ENCODE measurements at regions not wholly inside any gene's neighbourhood (a gene's known extent, or its start where the extent isn't known, plus 50 kb on each side); places are given as distances from the start of the nearest gene placed in this dataset.

GRCh38 chr13:99693351-99693750, 192.1 kb downstream of the TM9SF2 start:
- Histone ChIP-seq H3K27me3 (replicated peaks in 2 of 5; ENCODE audit: control insufficient read depth in 4 of 5, insufficient read depth in 5 of 5, low read length in 4 of 5) (no peaks in the 10 kb centered on the region), H3K36me3 (ENCODE audit: control insufficient read depth in 4 of 4, insufficient read depth in 4 of 4, low read length in 3 of 4) (no peaks in the 10 kb centered on the region), H3K4me1 (ENCODE audit: control extremely low read depth in 1 of 4, control insufficient read depth in 4 of 4, insufficient read depth in 4 of 4, low read length in 3 of 4) (no peaks in the 10 kb centered on the region), H3K27ac (ENCODE audit: insufficient read depth in 1 of 2, low read depth in 1 of 2, low read length in 2 of 2, poor library complexity in 1 of 2, severe bottlenecking in 2 of 2) (no peak overlapping the region), H3K4me3 (ENCODE audit: control insufficient read depth in 1 of 7, extremely low read depth in 1 of 7, insufficient read depth in 4 of 7, low read depth in 2 of 7, low read length in 6 of 7) (no peak overlapping the region), H3K9me3 (ENCODE audit: control extremely low read depth in 1 of 5, control insufficient read depth in 4 of 5, insufficient read depth in 2 of 5, low read depth in 1 of 5, low read length in 4 of 5) (no peaks in the 10 kb centered on the region)
- ChIA-PET POLR2A (no interaction called here), CTCF (interaction anchor here (0.9 kb wide), 1 partner anchor 38 kb away, joined by 3 read pairs; no protein-coding TSS in a partner anchor)
- 93% methylated on average over 2 of the region's 3 CpGs for WGBS (ENCODE audit: insufficient coverage)
- no peak for DNase-seq

- ChIA-PET CTCF (no interaction called here), POLR2A (no interaction called here)
- Histone ChIP-seq H3K27me3 (replicated peaks in 2 of 5; ENCODE audit: control insufficient read depth in 4 of 5, insufficient read depth in 5 of 5, low read length in 4 of 5) (no peaks in the 10 kb centered on the region), H3K36me3 (ENCODE audit: control insufficient read depth in 4 of 4, insufficient read depth in 4 of 4, low read length in 3 of 4) (no peaks in the 10 kb centered on the region), H3K27ac (ENCODE audit: insufficient read depth in 1 of 2, low read depth in 1 of 2, low read length in 2 of 2, poor library complexity in 1 of 2, severe bottlenecking in 2 of 2) (no peak overlapping the region), H3K4me3 (ENCODE audit: control insufficient read depth in 1 of 7, extremely low read depth in 1 of 7, insufficient read depth in 4 of 7, low read depth in 2 of 7, low read length in 6 of 7) (no peak overlapping the region), H3K9me3 (ENCODE audit: control extremely low read depth in 1 of 5, control insufficient read depth in 4 of 5, insufficient read depth in 2 of 5, low read depth in 1 of 5, low read length in 4 of 5) (no peaks in the 10 kb centered on the region), H3K4me1 (ENCODE audit: control extremely low read depth in 1 of 4, control insufficient read depth in 4 of 4, insufficient read depth in 4 of 4, low read length in 3 of 4) (no peaks in the 10 kb centered on the region)
- no peak for DNase-seq
- 100% methylated on average over 1 of the region's 2 CpGs for WGBS (ENCODE audit: insufficient coverage)
Observed at GRCh38 chr13:99692854-99693253, 191.6 kb downstream of the TM9SF2 start.

- Histone ChIP-seq H3K27me3 (replicated peaks in 2 of 5; ENCODE audit: control insufficient read depth in 4 of 5, insufficient read depth in 5 of 5, low read length in 4 of 5) (no peaks in the 10 kb centered on the region), H3K27ac (ENCODE audit: insufficient read depth in 1 of 2, low read depth in 1 of 2, low read length in 2 of 2, poor library complexity in 1 of 2, severe bottlenecking in 2 of 2) (no peak overlapping the region), H3K9me3 (ENCODE audit: control extremely low read depth in 1 of 5, control insufficient read depth in 4 of 5, insufficient read depth in 2 of 5, low read depth in 1 of 5, low read length in 4 of 5) (no peaks in the 10 kb centered on the region), H3K36me3 (ENCODE audit: control insufficient read depth in 4 of 4, insufficient read depth in 4 of 4, low read length in 3 of 4) (no peaks in the 10 kb centered on the region), H3K4me1 (ENCODE audit: control extremely low read depth in 1 of 4, control insufficient read depth in 4 of 4, insufficient read depth in 4 of 4, low read length in 3 of 4) (no peaks in the 10 kb centered on the region), H3K4me3 (ENCODE audit: control insufficient read depth in 1 of 7, extremely low read depth in 1 of 7, insufficient read depth in 4 of 7, low read depth in 2 of 7, low read length in 6 of 7) (no peak overlapping the region)
- ChIA-PET POLR2A (no interaction called here), CTCF (no interaction called here)
- WGBS (ENCODE audit: insufficient coverage), result 85% methylated on average over 6 of the region's 7 CpGs
- no peak for DNase-seq
Observed at GRCh38 chr13:99691552-99691951, 190.3 kb downstream of the TM9SF2 start.

- POLR2A ChIA-PET, result no interaction called here
- Histone ChIP-seq H3K27me3 (replicated peaks in 2 of 5; ENCODE audit: control insufficient read depth in 4 of 5, insufficient read depth in 5 of 5, low read length in 4 of 5) (no peaks in the 10 kb centered on the region), H3K9me3 (ENCODE audit: control extremely low read depth in 1 of 5, control insufficient read depth in 4 of 5, insufficient read depth in 2 of 5, low read depth in 1 of 5, low read length in 4 of 5) (no peaks in the 10 kb centered on the region), H3K27ac (ENCODE audit: insufficient read depth in 1 of 2, low read depth in 1 of 2, low read length in 2 of 2, poor library complexity in 1 of 2, severe bottlenecking in 2 of 2) (no peak overlapping the region), H3K4me3 (ENCODE audit: control insufficient read depth in 1 of 7, extremely low read depth in 1 of 7, insufficient read depth in 4 of 7, low read depth in 2 of 7, low read length in 6 of 7) (no peak overlapping the region), H3K4me1 (ENCODE audit: control extremely low read depth in 1 of 4, control insufficient read depth in 4 of 4, insufficient read depth in 4 of 4, low read length in 3 of 4) (no peaks in the 10 kb centered on the region), H3K36me3 (ENCODE audit: control insufficient read depth in 4 of 4, insufficient read depth in 4 of 4, low read length in 3 of 4) (no peaks in the 10 kb centered on the region)
- CTCF ChIA-PET, result no interaction called here
- DNase-seq, result no peak
- 100% methylated on average over 3 of the region's 9 CpGs for WGBS (ENCODE audit: insufficient coverage)
Observed at GRCh38 chr13:99690426-99691174, 189.3 kb downstream of the TM9SF2 start.

- no peaks in the 10 kb centered on the region for H3K9me3 ChIP-seq (ENCODE audit: control extremely low read depth in 1 of 5, control insufficient read depth in 4 of 5, insufficient read depth in 2 of 5, low read depth in 1 of 5, low read length in 4 of 5)
- H3K4me1 ChIP-seq (ENCODE audit: control extremely low read depth in 1 of 4, control insufficient read depth in 4 of 4, insufficient read depth in 4 of 4, low read length in 3 of 4), result no peaks in the 10 kb centered on the region
- WGBS (ENCODE audit: insufficient coverage), result 97% methylated on average over 5 of the region's 6 CpGs
- no peaks in the 10 kb centered on the region for H3K36me3 ChIP-seq (ENCODE audit: control insufficient read depth in 4 of 4, insufficient read depth in 4 of 4, low read length in 3 of 4)
- ChIA-PET POLR2A (no interaction called here), CTCF (no interaction called here)
- H3K4me3 ChIP-seq (ENCODE audit: control insufficient read depth in 1 of 7, extremely low read depth in 1 of 7, insufficient read depth in 4 of 7, low read depth in 2 of 7, low read length in 6 of 7), result no peak overlapping the region
- no peaks in the 10 kb centered on the region for H3K27me3 ChIP-seq (replicated peaks in 2 of 5; ENCODE audit: control insufficient read depth in 4 of 5, insufficient read depth in 5 of 5, low read length in 4 of 5)
- H3K27ac ChIP-seq (ENCODE audit: insufficient read depth in 1 of 2, low read depth in 1 of 2, low read length in 2 of 2, poor library complexity in 1 of 2, severe bottlenecking in 2 of 2), result no peak overlapping the region
- no peak for DNase-seq
Observed at GRCh38 chr13:99689955-99690354, 188.7 kb downstream of the TM9SF2 start.

- Histone ChIP-seq H3K4me3 (ENCODE audit: control insufficient read depth in 1 of 7, extremely low read depth in 1 of 7, insufficient read depth in 4 of 7, low read depth in 2 of 7, low read length in 6 of 7) (no peak overlapping the region), H3K27me3 (replicated peaks in 2 of 5; ENCODE audit: control insufficient read depth in 4 of 5, insufficient read depth in 5 of 5, low read length in 4 of 5) (no peaks in the 10 kb centered on the region), H3K27ac (ENCODE audit: insufficient read depth in 1 of 2, low read depth in 1 of 2, low read length in 2 of 2, poor library complexity in 1 of 2, severe bottlenecking in 2 of 2) (no peak overlapping the region), H3K36me3 (ENCODE audit: control insufficient read depth in 4 of 4, insufficient read depth in 4 of 4, low read length in 3 of 4) (no peaks in the 10 kb centered on the region), H3K9me3 (ENCODE audit: control extremely low read depth in 1 of 5, control insufficient read depth in 4 of 5, insufficient read depth in 2 of 5, low read depth in 1 of 5, low read length in 4 of 5) (no peaks in the 10 kb centered on the region), H3K4me1 (ENCODE audit: control extremely low read depth in 1 of 4, control insufficient read depth in 4 of 4, insufficient read depth in 4 of 4, low read length in 3 of 4) (no peaks in the 10 kb centered on the region)
- ChIA-PET POLR2A (no interaction called here), CTCF (interaction anchor here (1.0 kb wide), 2 partner anchors 33 to 54 kb away, joined by 3 read pairs; no protein-coding TSS in a partner anchor)
- DNase-seq, result no peak
- WGBS (ENCODE audit: insufficient coverage), result 64% methylated on average over 3 of the region's 4 CpGs
Observed at GRCh38 chr13:99688776-99689175, 187.5 kb downstream of the TM9SF2 start.

GRCh38 chr13:99687723-99688397, 186.6 kb downstream of the TM9SF2 start:
- Histone ChIP-seq H3K9me3 (ENCODE audit: control extremely low read depth in 1 of 5, control insufficient read depth in 4 of 5, insufficient read depth in 2 of 5, low read depth in 1 of 5, low read length in 4 of 5) (no peaks in the 10 kb centered on the region), H3K4me3 (ENCODE audit: control insufficient read depth in 1 of 7, extremely low read depth in 1 of 7, insufficient read depth in 4 of 7, low read depth in 2 of 7, low read length in 6 of 7) (no peak overlapping the region), H3K27ac (ENCODE audit: insufficient read depth in 1 of 2, low read depth in 1 of 2, low read length in 2 of 2, poor library complexity in 1 of 2, severe bottlenecking in 2 of 2) (no peak overlapping the region), H3K27me3 (replicated peaks in 2 of 5; ENCODE audit: control insufficient read depth in 4 of 5, insufficient read depth in 5 of 5, low read length in 4 of 5) (no peaks in the 10 kb centered on the region), H3K36me3 (ENCODE audit: control insufficient read depth in 4 of 4, insufficient read depth in 4 of 4, low read length in 3 of 4) (no peaks in the 10 kb centered on the region), H3K4me1 (ENCODE audit: control extremely low read depth in 1 of 4, control insufficient read depth in 4 of 4, insufficient read depth in 4 of 4, low read length in 3 of 4) (no peaks in the 10 kb centered on the region)
- ChIA-PET POLR2A (no interaction called here), CTCF (interaction anchor here (1.0 kb wide), 2 partner anchors 32 to 54 kb away, joined by 3 read pairs; no protein-coding TSS in a partner anchor)
- DNase-seq, result no peak
- 100% methylated on average over 1 of the region's 5 CpGs for WGBS (ENCODE audit: insufficient coverage)

All from common myeloid progenitor, CD34-positive (primary cell).